ENCODE measurements at regions not wholly inside any gene's neighbourhood (a gene's known extent, or its start where the extent isn't known, plus 50 kb on each side); places are given as distances from the start of the nearest gene placed in this dataset.
A peak's percentile ranks its signal among the peaks of the same experiment; 100 is the strongest.

- DNase-seq, result no peak
Observed at GRCh38 chr17:77807051-77807745, 151.3 kb upstream of the TNRC6C start.

GRCh38 chr17:77807746-77808441 is 150.6 kb upstream of the TNRC6C start:
- no peak for DNase-seq

DNA sequence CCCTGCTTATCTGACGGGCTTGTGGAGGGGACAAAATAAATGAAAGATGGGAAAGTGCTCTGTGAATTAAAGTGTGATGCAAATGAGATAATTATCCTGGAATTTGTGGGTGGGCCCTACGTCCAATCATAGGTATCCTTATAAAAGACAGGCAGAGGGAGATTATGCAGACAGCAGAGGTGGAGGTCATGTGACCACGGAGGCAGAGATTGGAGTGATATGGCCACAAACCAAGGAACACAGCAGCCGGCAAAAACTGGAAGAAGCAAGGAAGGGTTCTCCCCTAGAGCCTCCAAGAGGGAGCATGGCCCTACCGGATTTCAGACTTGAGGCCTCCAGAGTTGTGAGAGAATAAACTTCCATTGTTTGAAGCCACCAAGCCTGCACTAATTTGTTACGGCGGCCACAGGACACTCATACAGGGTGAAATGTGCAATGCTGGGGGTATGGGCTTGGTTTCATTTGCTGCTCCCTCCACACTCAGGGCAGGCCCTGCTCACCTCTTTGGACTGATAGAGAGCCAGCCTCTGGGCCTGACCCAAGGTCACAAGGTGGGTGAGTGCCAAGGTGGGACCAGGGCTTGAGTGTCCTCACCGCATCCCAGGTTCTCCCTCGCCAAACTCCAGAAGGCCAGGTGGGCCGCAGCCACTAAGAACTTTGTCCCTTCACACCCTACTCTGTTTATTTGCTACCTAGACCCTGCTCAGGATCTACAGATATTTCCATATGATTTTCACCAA is 149.6 kb upstream of the TNRC6C start:
- DNase-seq, result no peak

- DNase-seq, result no peak
Observed at GRCh38 chr17:77809814-77810213, 148.7 kb upstream of the TNRC6C start.

GRCh38 chr17:77810536-77810935 is 148.0 kb upstream of the TNRC6C start:
- peak; percentile 48 for DNase-seq

- DNase-seq, result no peak
Observed at GRCh38 chr17:77811521-77811920, 147.0 kb upstream of the TNRC6C start.

DNA sequence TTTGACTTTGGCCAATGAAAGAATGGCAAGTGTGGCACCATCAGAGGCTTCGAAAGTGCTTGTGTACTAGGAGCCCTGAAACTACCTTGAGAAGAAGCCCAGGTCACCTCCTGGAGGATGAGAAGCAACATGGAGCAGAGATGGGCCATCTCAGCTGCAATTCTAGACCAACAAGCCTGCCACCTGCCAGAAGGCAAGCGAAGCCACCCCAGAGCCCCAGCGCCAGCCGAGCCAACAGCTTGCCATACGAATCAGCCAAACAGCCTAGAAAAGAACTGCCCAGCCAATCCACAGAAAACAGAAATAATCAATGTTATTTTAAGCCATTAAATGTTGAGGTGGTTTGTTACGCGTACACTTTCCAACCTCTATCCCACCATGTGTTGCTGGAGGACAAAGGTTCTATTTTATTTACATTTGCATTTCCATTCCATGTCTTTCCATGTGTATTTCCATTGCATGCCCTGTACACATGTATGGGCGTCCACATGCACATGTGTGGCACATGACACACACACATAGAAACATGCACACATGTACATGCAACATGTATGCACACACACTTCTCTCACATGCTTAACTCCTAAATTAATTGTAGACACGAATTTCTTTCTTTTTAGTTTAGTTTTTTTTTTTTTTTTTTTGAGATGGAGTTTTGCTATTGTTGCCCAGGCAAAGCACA is 144.3 kb upstream of the TNRC6C start:
- DNase-seq, result no peak

GRCh38 chr17:77815127-77815905 is 143.2 kb upstream of the TNRC6C start:
- DNase-seq, result no peak

DNA sequence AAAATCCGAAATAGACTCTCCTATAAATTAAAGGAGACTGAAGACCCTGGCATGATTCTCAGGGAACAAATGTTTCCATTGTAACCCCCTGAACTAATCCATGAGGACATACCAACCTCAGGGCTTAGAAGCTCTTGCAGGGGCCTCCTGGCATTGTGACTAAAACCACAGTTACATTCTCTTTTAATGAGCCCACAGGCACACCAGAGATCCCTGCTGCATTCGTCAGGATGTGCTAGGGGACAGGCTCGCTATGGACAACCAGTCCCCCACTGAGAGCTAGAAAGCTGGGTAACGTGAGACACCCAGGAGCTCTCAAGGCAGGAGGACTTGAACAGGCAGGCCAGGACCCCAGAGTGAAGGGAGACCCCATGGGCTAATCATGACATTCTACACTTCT is 140.6 kb upstream of the TNRC6C start:
- no peak for DNase-seq

GRCh38 chr17:77819497-77819896 is 139.0 kb upstream of the TNRC6C start:
- DNase-seq, result no peak

- DNase-seq, result no peak
Observed at GRCh38 chr17:77821114-77821513, 137.4 kb upstream of the TNRC6C start.

GRCh38 chr17:77822302-77823030 is 136.0 kb upstream of the TNRC6C start:
- DNase-seq, result no peak

DNA sequence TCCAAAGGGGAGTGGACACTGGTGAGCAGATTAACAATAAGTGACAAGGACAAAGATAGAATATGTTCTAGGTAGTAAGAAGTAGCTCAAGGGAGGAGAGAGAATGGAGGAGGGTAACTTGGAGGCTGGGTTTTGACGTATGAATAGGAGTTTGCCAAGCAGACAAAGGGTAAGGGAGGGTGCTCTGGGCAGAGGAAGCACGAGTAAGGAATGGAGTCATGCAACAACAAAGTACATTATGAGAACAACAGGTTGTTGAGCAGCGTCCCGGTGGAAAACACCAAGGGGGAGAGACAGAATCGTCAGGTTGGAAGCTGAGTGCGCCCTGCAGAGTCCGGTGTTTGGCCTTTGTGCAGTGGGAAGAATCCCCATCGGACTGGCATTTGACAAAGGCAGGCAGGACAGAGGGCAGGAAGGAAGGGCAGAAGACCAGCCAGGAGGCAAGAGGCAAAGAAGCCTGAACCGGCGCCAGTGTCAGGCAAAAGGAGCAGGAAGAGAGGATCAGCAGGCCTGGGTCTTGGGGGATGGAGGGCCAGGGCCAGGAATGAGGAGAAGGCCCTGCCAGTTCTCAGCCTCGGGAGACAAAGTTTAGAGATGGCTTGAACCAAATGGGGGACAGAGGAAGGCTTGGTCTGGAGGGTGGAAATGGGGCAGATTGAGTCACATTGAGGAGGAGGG is 134.3 kb upstream of the TNRC6C start:
- DNase-seq, result no peak

GRCh38 chr17:77824780-77825280 is 133.7 kb upstream of the TNRC6C start:
- no peak for DNase-seq

- DNase-seq, result no peak
Observed at GRCh38 chr17:77825621-77826020, 132.9 kb upstream of the TNRC6C start.

- DNase-seq, result no peak
Observed at GRCh38 chr17:77826132-77826873, 132.2 kb upstream of the TNRC6C start.

GRCh38 chr17:77827039-77827438 is 131.5 kb upstream of the TNRC6C start:
- DNase-seq, result no peak

GRCh38 chr17:77827511-77827910 is 131.0 kb upstream of the TNRC6C start:
- DNase-seq, result no peak

DNA sequence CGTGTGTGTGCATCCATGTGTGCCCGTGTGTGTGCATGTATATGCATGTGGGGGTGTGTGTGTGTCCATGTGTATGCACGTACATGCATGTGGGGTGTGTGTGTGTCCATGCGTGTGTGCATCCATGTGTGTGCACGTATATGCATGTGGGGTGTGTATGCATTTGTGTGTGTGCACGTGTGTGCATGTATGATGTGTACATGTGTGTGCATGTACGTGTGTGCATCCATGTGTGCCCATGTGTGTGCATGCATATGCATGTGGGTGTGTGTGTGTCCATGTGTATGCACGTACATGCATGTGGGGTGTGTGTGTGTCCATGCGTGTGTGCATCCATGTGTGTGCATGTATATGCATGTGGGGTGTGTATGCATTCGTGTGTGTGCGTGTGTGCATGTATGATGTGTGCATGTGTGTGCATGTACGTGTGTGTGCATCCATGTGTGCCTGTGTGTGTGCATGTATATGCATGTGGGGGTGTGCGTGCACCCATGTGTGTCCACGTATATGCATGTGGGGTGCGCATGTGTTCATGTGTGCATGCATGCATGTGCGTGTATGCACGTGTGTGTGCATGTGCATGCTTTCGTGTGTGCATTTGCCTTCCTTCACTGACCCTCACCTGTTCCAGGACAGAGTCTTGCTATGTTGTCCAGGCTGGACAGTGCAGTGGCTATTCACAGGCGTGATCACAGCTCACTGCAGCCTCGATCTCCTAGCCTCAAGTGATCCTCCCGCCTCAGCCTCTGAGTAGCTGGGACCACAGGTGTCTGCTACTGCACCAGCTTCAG is 129.6 kb upstream of the TNRC6C start:
- no peak for DNase-seq
